H1 (cell line): ENCODE measurements at regions not wholly inside any gene's neighbourhood (a gene's known extent, or its start where the extent isn't known, plus 50 kb on each side); places are given as distances from the start of the nearest gene placed in this dataset.

Source experiments
- CREB1 ChIP-seq: IDR thresholded peaks from 2 replicates; pipeline ENCODE4 v1.6.1; 2012; ENCODE audit warnings: inconsistent platforms

DNA sequence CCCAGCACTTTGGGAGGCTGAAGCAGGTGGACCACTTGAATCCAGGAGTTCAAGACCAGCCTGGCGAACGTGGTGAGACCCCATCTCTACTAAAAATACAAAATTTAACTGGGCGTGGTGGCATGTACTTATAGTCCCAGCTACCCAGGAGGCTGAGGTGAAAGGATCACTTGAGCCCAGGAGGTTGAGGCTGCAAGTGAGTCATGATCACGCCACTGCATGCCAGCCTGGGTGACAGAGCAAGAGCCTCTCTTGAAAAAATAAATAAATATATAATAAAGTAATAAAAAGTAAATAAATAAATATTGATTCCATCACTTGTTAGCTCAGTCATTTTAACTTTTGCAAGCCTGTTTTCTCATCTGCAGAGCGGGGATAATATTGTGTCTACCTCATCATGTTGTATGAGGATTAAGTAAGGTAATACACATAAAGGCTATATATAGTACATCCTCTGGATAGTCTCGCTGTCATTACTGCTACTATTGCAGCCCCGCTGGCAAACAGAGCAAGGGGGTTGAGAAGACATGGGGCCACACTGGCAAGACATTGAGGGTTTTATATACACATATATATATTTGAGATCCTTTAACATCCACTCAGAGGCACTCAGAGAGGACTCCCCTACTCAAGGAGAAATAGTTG is 210.9 kb downstream of the C9orf152 start (continued):
- TF ChIP-seq CREB1, result no peak
